A172 (cell line): ENCODE measurements at regions not wholly inside any gene's neighbourhood (a gene's known extent, or its start where the extent isn't known, plus 50 kb on each side); places are given as distances from the start of the nearest gene placed in this dataset.

ENCODE experiments used
- DNase-seq: peaks from one replicate; pipeline ENCODE4 v3.0.0-alpha.2; 2015; ENCODE audit warnings: low spot score

DNA sequence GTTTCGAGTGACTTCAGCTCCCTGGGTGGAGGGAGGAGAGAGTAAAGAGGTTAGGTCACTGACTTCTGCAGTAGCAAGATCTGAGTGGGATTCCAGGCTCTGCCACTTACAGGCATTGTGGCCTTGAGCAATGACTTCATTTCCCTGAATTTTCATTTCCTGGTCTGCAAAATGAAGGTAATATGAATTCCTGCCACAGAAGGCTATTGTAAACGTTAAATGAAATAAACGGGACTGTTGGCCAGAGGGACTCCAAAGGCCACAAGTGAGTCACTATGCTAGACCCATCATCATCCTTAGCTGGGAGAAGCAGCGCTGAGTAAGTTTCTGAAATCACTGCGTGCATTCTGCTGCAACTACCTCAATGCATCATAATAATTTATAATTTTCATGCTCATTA, 807.8 kb downstream of the AACS start:
- no peak for DNase-seq

DNA sequence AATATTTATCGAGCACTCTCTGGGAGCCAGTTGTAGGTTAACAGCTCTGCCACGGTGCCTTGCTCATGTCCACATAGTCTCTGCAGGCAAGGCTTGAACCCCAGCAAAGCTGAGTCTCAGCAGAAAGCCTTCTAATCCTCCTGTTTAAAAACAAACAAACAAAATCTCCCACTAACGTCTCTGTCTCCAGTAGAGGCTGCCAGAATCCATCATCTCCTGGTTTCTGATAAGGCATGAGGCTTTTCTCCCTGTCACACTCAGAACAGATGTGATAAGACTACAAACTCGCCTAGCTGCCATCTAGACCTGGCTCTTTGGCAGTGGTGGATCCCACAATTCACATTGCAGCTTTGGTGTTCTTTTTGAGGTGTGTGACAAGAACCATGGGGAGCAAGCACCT, 813.2 kb downstream of the AACS start:
- no peak for DNase-seq

DNA sequence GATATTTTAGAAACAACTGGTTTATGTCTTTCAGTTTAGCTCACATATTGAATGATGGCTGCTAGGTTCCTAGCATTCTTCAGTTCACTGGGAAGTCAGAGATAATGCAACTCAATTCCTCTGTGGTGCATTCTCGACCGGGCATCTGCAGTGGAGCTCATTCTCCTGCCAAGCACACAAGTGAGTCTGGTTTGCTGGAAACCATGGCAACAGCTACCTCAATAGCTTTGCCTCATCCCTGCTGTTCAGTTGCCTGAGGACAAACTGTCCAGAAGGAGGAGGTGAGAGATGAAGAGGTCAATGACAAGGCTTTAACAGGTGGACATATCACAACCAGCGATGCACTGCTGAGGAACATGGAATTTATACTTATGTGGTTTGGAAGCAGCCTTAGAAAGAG, 816.9 kb downstream of the AACS start:
- no peak for DNase-seq

DNA sequence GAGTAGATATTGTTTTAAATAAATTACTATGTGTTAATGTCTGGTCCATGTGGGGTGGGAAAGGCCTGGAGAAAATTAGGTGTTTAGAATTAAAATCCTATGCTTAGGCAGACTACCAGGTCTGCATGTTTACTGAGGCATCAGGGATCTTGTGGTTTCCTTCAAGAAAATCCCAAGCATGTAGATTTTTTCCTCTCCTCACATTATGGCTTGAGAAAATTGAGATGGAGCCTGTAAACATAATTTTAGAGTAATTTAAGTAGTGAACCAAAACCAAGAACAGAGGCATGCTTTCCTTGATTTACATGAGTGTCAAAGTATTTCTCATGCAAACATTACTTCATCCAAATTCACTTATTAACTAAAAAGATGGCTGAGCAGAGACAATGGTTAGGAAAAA, 823.7 kb downstream of the AACS start:
- DNase-seq, result no peak

DNA sequence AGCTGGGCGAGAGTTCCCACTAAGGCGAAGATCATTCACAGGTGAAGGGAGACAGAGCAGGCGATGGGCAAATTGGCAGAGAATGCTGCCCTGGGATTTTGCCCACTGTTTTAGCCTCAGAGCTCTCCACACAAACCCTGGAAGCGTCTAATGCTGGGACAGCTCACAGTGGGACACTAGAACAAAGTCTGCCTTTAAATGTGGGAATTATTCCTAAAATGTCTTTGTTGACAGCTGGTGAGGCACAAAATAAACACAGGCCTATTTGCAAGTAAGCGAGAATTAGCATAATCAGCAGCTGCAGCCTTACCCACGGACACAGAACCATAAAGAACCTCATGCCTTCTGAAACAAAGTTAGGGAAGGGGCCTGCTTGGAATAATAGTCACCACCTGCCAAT, 824.5 kb downstream of the AACS start:
- no peak for DNase-seq

DNA sequence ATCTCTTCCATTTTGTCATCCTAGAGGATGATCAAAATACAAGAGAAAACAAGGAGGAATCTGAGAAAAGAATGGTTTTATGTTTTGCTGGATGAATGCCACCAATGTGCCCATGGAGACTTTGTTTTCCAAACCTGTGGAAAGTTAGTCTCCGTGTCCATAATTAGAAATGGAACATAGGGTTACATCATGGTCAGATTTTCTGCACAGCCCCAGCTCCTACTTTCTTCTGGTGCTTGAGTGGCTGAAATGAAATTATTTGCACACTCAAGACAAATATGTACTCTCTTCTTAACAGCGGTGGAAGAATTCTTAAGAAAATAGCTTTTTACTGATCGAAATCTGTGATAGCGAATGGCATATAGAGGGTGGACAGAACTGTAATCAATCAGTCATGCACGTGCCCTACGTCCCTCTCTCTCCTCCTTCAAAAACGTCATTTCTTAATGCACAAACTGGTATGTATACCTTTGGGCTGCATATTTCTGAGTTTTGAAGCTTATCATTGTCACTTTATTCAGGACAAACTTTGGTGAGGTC, 825.2 kb downstream of the AACS start:
- no peak for DNase-seq

DNA sequence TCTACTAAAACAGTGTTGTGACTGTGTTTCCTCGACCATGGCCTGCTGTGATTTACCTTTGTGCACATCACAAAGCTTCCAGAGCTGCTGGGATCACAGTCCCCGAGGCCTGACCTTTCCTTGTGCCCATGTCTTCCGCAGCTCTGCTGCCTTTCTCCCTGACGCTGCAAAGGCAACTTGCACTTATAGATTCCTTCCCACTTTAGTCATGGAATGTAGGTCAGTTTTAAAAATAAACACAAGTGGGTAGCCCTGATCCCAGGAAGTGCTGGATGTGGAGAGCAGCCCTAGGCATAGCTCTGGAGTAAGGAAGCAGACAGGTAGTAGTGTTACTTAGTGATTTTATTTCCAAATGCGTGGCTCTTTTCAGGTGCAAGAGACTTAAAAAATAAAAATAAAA, 825.7 kb downstream of the AACS start:
- peak; percentile 4 for DNase-seq

DNA sequence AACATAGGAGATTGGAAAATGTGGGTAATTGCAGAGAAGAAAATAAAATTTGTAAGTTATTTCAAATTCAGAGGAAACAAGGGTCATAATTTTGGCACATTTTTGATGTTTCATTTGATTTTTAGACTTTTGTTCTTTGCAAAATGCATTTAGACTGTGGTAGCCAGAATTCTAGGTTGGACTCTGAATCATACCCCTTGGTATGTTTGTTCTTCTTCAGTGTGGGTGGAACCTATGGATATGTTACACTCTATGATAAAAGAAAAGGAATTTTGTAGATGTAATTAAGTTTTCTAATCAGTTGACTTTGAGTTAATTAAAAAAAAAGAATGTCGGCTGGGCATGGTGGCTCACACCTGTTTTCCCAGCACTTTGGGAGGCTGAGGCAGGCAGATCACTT, 827.0 kb downstream of the AACS start:
- DNase-seq, result no peak

DNA sequence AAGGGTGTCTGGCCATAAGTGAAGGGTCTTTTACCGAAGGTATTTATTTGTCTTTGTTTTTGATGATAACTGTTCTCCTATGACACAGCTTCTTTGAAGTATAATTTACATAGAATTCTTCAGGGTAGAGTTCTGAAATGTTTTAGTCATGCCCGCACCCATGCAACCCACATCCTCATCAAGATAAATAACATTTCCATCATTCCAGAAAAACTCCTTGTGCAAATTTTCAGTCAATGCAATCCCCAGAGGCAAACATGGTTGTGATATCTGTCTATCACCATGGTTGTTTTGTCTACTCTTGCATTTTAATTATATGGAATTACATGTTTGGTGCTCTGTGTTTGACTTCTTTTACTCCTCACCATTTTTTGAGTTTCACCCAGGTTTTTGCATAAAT, 837.8 kb downstream of the AACS start:
- DNase-seq, result no peak

DNA sequence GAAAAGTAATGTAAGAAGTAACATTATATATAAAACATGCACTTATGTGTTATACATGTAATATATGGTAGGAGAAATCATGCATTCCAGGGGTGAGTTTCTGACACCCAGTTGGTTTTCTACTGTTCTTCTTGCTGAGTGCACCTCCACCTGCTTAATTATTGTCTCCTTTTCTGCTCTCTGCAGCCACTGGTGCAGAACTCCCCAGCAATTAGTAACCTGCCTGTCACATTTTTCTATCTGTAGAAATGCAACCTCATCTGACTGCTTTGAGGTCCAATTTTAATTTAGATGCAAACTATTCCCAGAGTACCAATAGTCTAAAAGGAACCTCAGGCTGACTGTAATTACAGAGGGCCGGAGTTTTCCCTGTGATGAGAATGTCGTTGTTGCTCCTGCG, 842.1 kb downstream of the AACS start:
- no peak for DNase-seq

DNA sequence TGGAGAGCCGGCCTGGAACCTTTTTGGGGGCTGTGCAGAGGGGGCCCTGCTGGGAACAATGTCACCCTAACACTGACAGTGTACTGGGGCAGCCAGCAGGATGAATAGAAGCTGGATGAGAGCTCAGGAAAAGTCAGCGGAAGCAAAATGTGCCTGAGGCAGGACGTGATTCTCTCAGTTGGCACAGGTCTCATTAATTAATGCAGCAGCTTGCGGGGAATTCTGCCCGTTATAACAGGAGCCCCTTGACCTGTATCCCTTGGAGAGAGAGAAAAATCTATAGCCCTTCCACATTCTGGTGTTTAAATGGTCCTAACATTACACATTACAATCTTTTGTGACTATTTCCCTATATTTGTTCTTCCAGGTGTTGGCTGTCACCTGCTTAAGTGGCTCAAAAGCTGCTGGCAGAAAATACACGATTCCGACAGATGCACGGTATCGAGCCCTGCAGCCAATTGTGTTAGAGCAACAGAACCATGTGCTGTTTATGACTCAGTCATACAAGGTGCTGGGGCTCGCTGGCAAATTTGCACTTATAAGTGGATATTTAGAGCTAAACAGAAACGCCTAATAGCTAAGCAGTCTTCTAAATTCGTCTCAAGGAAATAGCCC, 854.7 kb downstream of the AACS start:
- no peak for DNase-seq

DNA sequence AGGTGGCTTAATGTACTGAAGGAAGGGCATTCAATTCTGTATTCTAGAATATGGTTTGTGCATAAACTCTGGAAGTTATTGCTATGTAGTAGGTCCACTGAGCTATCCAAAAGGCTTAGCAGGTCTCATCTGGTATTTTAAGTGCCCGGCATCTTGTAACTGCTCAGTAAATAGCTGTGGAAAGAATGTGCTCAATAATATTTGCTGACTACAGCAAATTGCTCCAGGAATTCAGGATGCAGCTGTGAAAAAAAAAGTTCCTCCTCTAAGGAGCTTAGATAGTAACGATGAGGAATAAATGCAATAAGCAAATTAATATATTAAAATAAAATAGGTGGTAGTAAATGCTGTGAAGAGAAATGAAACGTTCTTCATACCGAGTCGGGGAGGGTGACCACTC, 857.1 kb downstream of the AACS start:
- DNase-seq, result no peak

DNA sequence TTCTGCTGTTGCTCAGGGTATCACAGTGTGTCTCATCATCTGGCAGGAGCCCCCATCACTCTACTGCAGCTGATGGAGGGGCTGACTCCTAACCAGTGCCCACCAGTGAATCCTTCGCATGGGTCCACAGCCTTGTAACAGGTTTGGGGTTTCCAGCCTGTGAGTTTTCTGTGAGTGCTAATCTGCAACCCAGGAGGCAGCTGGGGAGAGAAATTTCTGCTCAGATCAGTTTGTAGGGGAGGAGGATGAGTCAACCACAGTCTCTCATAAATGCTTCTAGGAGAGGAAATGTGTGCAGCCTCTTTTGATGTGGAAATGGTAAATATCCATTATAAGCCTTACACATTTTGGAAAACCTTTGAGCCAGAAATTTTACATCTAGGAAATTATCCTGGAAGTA, 871.3 kb downstream of the AACS start:
- no peak for DNase-seq

DNA sequence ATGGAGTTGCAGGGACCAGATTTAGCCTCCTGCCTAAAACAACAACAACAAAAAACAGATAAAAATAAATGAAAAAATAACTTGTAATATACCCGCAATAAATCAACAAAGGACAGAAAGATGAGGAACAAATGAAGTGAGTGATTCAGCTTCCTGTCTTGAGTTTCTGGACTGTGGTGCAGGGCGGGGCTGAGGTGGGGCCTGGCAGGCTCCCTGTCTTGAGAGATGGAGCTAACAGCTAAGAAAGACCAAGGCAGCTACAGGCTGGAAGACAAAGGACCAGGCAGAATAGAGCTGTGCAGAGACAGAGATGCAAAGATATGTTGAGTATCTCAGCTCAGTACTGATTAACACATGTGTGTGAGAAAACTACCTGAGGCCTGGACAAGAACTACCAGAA, 879.2 kb downstream of the AACS start:
- DNase-seq, result peak; percentile 4

DNA sequence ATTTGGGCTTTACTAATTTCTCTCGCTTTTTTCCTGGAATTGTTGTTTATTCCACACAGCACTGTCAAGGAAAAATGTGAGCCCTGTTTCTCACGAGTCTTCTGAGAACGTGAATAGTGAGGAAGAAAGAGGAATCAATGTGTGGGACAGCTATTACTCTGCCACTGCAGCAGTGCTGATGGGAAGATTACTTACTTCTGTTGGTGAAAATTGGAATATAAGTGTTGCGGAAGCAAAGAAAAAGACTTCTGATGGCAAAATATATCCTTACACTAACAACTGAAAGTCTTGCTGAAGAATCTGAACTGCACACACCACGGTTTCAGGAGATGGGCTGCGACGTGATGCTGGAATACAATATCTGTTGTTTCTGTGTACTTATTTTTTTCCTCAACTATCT, 884.2 kb downstream of the AACS start:
- no peak for DNase-seq

DNA sequence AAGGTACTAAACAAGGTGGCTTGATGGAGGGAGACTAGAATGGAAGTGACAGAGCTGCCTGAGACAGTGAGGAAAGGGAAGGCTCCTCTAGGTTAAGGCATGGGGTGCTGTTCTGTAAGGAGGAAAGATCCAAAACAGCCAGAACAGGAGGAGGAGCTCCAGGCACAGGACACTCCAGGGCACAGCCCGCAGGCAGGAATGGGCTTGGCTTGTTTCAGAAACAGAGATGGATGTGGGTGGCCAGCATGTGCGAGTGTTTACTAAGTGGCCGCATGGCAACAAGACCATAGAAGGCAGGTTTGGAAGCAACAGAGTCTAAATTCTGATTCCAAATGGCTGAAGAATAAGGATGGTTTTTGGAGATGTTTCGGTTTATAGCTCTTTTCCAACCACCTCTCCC, 889.1 kb downstream of the AACS start:
- DNase-seq, result no peak

DNA sequence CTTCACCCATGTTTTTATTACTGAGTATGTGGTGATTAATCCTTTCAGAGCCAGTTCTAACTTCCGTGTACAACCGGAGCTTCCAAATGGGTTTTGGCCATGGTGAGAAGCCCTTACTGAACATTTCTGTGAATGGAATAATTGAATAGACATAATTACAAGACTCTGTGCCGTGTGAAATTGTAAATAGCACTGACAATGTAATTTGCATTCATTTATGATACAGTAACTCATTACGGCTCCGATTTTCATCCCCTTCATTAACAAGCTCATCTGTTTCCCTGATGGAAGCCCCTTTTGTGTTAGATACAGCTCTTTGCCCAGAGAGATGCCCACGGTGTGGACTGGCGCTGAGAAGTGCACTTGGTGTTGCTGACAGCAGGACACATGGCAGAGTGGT, 891.0 kb downstream of the AACS start:
- DNase-seq, result no peak

DNA sequence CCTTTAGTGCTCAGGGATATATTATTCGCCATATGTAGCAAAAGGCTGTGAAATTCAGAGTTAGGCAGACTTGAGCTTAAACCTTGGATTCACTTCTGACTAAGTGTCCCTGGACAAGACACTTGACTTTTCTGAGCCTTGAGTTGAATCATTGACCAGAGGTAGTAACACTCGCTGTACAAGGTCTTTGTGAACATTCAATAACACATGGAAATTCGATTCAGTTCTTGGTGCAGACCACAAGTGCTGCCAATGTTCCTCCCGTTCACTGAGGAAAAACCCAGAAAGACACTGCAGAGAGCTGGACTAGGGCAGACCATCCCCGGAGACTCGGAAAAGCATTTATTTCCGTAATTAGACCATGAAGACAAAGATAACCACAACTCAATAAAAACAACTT, 901.4 kb downstream of the AACS start:
- DNase-seq, result no peak

DNA sequence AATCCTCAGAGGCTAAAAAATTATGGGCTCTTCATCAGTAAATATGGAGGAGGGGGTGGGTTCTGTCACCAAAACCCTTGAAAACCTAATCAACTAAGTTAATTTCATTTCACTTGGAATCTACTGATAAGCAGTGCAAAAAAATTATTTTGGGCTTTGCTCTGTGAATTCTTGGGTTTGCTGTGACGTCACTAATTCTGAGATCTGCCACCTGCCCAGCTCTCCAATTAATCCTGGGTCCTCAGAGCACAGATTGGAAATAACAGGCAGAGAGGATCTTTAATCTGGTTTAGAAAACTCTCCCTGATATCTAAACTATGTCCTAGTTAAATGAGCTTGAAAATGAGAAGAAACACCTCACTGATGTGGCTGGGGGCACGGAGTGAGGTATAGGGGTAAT, 903.2 kb downstream of the AACS start:
- DNase-seq, result no peak

DNA sequence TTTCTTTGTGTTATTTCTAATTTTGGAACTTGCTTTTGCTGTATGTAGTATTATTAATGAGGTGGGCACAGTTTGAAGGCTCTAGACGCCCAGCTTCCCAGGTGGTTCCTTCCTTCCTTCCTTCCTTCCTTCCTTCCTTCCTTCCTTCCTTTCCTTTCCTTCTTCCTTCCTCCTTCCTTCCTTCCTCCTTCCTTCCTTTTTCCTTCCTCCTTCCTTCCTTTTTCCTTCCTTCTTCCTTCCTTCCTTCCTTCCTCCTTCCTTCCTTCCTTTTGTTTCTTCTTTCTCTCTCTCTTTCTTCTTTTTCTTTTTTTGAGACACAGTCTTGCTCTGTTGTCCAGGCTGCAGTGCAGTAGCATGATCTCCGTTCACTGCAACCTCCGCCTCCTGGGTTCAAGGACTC, 906.7 kb downstream of the AACS start:
- no peak for DNase-seq

DNA sequence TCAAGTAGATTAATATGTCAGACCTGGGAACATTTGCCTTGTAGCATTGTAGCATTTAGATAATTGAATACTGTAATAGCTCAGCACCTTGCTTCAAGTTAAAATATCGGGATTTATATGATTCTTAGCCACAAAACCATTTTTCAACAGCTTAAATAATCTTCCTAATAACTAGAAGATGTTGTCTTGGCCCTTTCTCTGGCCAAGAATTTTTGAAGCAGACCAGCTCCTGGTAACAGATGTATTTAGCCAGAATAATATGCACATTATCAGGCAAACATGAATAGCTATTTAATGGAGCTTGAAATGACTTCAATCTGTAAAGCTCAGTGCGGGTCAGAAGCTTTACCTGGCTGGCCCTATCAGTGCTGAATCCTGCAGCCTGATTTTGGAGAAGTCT, 913.1 kb downstream of the AACS start:
- no peak for DNase-seq

DNA sequence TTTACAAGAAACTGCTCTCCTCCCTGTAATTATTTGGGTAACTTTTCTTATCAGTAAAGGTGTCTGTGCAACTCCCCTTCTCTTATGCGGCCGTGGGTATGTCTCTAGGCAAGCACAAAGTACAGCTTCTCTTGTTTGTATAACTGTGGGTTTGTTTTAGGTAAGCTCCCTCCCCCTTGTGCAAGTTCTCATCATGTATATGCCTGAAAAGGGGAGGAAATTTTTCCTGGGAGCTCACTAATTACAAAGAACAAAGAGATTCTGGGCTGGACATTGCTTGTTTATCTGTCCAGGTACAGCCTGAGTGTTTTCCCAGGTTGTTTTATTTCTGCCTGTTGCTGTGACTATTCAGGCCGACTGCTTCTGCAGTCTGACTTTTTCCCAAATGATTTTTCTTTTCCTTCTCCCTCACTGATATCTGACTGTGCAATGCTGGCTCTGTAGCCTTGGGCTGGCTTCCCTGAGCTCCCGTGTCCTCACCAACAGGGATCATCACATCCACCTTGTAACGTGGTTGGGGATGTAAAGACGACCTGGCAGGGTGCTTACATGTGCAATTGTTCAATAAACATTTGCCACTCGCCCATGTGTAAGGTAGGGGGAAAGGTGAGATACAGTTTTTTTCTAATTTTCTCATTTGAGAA, 916.5 kb downstream of the AACS start:
- DNase-seq, result no peak

DNA sequence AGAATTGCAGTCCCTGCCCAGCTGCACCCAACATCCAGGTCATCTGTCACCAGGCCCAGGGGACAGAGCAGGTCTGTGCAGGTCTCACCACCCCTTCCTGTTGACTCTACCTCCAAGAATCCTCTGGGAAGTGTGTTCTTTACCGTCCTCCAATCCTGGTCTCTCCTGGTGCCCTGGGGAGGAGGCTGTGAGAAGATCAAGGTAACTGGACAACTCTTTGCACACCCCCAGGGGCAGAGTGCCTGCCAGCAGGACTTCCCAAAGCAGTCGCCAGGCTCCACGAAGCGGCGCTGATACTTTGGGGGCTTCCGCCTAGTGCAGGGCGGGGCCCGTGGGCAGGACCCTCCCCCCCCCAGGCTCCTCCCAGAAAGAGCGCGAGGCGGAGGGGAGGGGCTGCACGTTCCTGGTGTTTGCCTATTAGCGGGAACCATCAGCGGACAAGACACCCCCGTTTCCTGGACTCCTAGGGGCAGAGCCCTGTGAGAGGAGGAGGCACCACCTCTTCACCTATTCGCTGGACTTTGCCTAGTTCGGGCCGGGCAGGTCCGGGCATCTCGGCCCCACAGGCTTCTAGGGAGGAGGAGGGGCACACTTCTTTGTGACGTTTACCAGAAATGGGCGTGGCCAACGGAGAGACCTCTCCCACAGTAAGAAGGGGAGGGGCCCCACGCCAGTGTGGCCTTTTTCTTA, 918.0 kb downstream of the AACS start:
- no peak for DNase-seq
